ENCODE measurements at regions not wholly inside any gene's neighbourhood (a gene's known extent, or its start where the extent isn't known, plus 50 kb on each side); places are given as distances from the start of the nearest gene placed in this dataset.

GRCh38 chr3:146780251-146780650 is 175.1 kb upstream of the PLSCR5 start:
- TF ChIP-seq, protein P1, sequence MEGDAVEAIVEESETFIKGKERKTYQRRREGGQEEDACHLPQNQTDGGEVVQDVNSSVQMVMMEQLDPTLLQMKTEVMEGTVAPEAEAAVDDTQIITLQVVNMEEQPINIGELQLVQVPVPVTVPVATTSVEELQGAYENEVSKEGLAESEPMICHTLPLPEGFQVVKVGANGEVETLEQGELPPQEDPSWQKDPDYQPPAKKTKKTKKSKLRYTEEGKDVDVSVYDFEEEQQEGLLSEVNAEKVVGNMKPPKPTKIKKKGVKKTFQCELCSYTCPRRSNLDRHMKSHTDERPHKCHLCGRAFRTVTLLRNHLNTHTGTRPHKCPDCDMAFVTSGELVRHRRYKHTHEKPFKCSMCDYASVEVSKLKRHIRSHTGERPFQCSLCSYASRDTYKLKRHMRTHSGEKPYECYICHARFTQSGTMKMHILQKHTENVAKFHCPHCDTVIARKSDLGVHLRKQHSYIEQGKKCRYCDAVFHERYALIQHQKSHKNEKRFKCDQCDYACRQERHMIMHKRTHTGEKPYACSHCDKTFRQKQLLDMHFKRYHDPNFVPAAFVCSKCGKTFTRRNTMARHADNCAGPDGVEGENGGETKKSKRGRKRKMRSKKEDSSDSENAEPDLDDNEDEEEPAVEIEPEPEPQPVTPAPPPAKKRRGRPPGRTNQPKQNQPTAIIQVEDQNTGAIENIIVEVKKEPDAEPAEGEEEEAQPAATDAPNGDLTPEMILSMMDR (conservative IDR thresholded peaks at IDR 0.05; ENCODE audit: low read length): no peak
- no peak for TF ChIP-seq EZH2phosphoT487 (IDR thresholded peaks at IDR 0.05; ENCODE audit: borderline replicate concordance, low read depth, low read length)
- Histone ChIP-seq H3K27ac (ENCODE audit: low read depth, low read length, poor library complexity, severe bottlenecking) (no peak overlapping the region), H3K4me2 (ENCODE audit: low read length) (no peak overlapping the region), H4K20me1 (ENCODE audit: insufficient read depth, low read length) (no peaks in the 10 kb centered on the region), H3K9me3 (ENCODE audit: low read length) (no peaks in the 10 kb centered on the region), H3K36me3 (ENCODE audit: insufficient read depth, low read length) (no peaks in the 10 kb centered on the region), H3K4me3 (ENCODE audit: low read depth, low read length, poor library complexity, severe bottlenecking) (no peak overlapping the region), H3K79me2 (ENCODE audit: insufficient read depth, low read depth, low read length) (no peaks in the 10 kb centered on the region), H2AFZ (ENCODE audit: low read length) (no peak overlapping the region), H3K9me2 (ENCODE audit: insufficient read depth, low read length) (no peaks in the 10 kb centered on the region), H3K4me1 (ENCODE audit: insufficient read depth, low read length, poor library complexity, severe bottlenecking) (no peaks in the 10 kb centered on the region)
- POLR2A ChIA-PET: no interaction called here
- intact Hi-C loops (cut with micrococcal nuclease; ENCODE audit: unreplicated experiment): no loop called here
- BruUV-seq (replicated peaks): no TSS peak
- CTCF ChIA-PET (ENCODE audit: unreplicated experiment): no interaction called here
- no peak for DNase-seq (ENCODE audit: low spot score)

GRCh38 chr3:146777941-146778340 is 172.8 kb upstream of the PLSCR5 start:
- no peaks in the 10 kb centered on the region for H3K36me3 ChIP-seq (ENCODE audit: insufficient read depth, low read length)
- H3K9me2 ChIP-seq (ENCODE audit: insufficient read depth, low read length): no peaks in the 10 kb centered on the region
- H2AFZ ChIP-seq (ENCODE audit: low read length): no peak overlapping the region
- POLR2A ChIA-PET: no interaction called here
- BruUV-seq (replicated peaks): no TSS peak
- no peak overlapping the region for H3K4me3 ChIP-seq (ENCODE audit: low read depth, low read length, poor library complexity, severe bottlenecking)
- TF ChIP-seq EZH2phosphoT487 (IDR thresholded peaks at IDR 0.05; ENCODE audit: borderline replicate concordance, low read depth, low read length): no peak
- TF ChIP-seq, protein P1 (conservative IDR thresholded peaks at IDR 0.05; ENCODE audit: low read length): no peak
- intact Hi-C loops (cut with micrococcal nuclease; ENCODE audit: unreplicated experiment): no loop called here
- H3K27ac ChIP-seq (ENCODE audit: low read depth, low read length, poor library complexity, severe bottlenecking): no peak overlapping the region
- no peaks in the 10 kb centered on the region for H3K4me1 ChIP-seq (ENCODE audit: insufficient read depth, low read length, poor library complexity, severe bottlenecking)
- no peaks in the 10 kb centered on the region for H4K20me1 ChIP-seq (ENCODE audit: insufficient read depth, low read length)
- no peak overlapping the region for H3K4me2 ChIP-seq (ENCODE audit: low read length)
- H3K79me2 ChIP-seq (ENCODE audit: insufficient read depth, low read depth, low read length): no peaks in the 10 kb centered on the region
- H3K9me3 ChIP-seq (ENCODE audit: low read length): no peaks in the 10 kb centered on the region
- CTCF ChIA-PET (ENCODE audit: unreplicated experiment): no interaction called here
- no peak for DNase-seq (ENCODE audit: low spot score)

DNA sequence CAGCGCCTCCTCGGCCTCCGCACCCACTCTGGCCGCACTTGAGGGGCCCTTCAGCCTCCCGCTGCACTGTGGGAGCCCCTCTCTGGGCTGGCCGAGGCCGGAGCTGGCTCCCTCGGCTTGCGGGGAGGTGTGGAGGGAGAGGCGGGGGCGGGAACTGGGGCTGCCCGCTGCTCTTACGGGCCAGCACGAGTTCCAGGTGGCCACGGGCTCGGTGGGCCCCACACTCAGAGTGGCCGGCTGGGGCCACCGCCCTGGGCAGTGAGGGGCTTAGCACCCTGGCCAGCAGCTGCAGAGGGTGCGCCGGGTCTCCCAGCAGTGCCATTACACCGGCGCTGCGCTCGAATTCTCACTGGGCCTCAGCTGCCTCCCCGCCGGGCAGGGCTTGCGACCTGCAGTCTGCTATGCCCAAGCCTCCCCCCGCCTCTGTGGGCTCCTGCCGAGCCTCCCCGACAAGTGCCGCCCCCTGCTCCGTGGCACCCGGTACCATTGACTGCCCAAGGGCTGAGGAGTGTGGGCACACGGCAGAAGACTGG is 167.1 kb upstream of the PLSCR5 start:
- intact Hi-C loops (cut with micrococcal nuclease; ENCODE audit: unreplicated experiment): no loop called here
- no TSS peak for BruUV-seq (replicated peaks)

More for the DNA sequence above, 167.1 kb upstream of the PLSCR5 start:
- Histone ChIP-seq H3K36me3 (ENCODE audit: insufficient read depth, low read length) (no peaks in the 10 kb centered on the region), H3K4me3 (ENCODE audit: low read depth, low read length, poor library complexity, severe bottlenecking) (no peak overlapping the region), H3K9me3 (ENCODE audit: low read length) (no peaks in the 10 kb centered on the region), H3K79me2 (ENCODE audit: insufficient read depth, low read depth, low read length) (no peaks in the 10 kb centered on the region), H3K27ac (ENCODE audit: low read depth, low read length, poor library complexity, severe bottlenecking) (no peak overlapping the region), H3K4me2 (ENCODE audit: low read length) (no peak overlapping the region), H2AFZ (ENCODE audit: low read length) (no peak overlapping the region), H3K4me1 (ENCODE audit: insufficient read depth, low read length, poor library complexity, severe bottlenecking) (no peaks in the 10 kb centered on the region), H3K9me2 (ENCODE audit: insufficient read depth, low read length) (no peaks in the 10 kb centered on the region), H4K20me1 (ENCODE audit: insufficient read depth, low read length) (no peaks in the 10 kb centered on the region)
- TF ChIP-seq, protein P1 (conservative IDR thresholded peaks at IDR 0.05; ENCODE audit: low read length): no peak
- TF ChIP-seq EZH2phosphoT487 (IDR thresholded peaks at IDR 0.05; ENCODE audit: borderline replicate concordance, low read depth, low read length): no peak
- ChIA-PET POLR2A (no interaction called here), CTCF (ENCODE audit: unreplicated experiment) (no interaction called here)
- DNase-seq (ENCODE audit: low spot score): no peak

Data from OCI-LY7 (cell line).